ENCODE measurements at regions not wholly inside any gene's neighbourhood (a gene's known extent, or its start where the extent isn't known, plus 50 kb on each side); places are given as distances from the start of the nearest gene placed in this dataset.
"Not testable (repeated sequence)": the region's sequence is repeated elsewhere in the genome, so short reads cannot be mapped to it uniquely, and the experiment has no call there.

GRCh38 chr16:29578898-29579297, 72.7 kb upstream of the NPIPB12 start:
- DNase-seq (ENCODE audit: low read depth) = not testable (repeated sequence)

GRCh38 chr16:29581764-29582163, 75.6 kb upstream of the NPIPB12 start:
- not testable (repeated sequence) for DNase-seq (ENCODE audit: low read depth)

DNA sequence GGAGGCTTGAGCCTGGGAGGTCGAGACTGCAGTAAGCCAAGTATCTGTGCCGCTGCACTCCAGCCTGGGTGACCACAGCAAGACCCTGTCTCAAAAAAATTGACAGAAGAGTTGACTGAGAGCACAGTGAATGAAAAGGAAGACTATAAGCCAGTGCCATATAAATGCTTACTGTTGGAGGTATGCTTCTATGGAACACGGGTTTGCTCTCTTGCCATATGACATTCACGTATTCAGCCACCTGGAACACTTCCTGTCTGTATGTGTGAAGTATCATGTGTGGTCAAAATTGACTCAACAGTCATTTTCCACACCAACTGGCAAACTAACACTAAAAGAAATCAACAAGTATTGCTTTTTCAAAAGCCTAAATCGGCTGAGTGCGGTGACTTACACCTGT, 71.1 kb upstream of the SPN start:
- not testable (repeated sequence) for DNase-seq (ENCODE audit: low read depth)

DNA sequence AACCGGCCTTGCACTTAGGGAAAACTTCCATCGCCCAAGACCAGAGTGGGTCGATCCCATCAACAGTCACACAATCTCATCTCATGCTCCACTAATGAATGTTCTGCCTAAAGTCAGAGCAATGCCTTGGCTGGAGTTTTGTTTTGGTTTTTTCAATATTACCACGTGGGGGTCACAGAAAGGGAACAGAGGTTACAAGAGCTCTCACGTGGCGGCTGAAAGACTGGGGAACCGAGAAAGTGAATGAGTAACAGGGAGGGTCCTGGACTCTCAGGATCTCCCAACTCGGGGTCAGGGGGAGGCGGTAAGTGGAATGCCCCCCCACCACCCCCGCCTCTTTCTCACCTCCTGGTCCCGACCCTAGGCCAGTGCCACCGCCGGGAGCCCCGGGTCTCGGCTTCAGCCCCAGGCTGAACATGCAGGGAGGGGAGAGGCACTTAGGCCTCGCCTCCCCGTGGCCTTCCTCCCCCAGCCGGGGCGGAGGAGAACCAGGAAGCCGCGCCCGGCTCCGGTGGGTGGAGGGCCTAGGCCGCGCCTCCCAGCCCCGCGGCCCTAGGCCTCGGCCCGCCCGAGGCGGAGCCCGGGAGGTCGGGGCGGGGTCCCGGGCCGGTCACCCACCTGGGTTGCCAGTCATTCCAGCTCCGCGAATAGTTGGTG, 68.7 kb upstream of the SPN start:
- peak; percentile 42 for DNase-seq (ENCODE audit: low read depth)

- DNase-seq (ENCODE audit: low read depth) = peak; percentile 87
These were observed 67.9 kb upstream of the SPN start for GRCh38 chr16:29594926-29595838.

- DNase-seq (ENCODE audit: low read depth) = not testable (repeated sequence)
These were observed 66.0 kb upstream of the SPN start for GRCh38 chr16:29597030-29597429.

DNA sequence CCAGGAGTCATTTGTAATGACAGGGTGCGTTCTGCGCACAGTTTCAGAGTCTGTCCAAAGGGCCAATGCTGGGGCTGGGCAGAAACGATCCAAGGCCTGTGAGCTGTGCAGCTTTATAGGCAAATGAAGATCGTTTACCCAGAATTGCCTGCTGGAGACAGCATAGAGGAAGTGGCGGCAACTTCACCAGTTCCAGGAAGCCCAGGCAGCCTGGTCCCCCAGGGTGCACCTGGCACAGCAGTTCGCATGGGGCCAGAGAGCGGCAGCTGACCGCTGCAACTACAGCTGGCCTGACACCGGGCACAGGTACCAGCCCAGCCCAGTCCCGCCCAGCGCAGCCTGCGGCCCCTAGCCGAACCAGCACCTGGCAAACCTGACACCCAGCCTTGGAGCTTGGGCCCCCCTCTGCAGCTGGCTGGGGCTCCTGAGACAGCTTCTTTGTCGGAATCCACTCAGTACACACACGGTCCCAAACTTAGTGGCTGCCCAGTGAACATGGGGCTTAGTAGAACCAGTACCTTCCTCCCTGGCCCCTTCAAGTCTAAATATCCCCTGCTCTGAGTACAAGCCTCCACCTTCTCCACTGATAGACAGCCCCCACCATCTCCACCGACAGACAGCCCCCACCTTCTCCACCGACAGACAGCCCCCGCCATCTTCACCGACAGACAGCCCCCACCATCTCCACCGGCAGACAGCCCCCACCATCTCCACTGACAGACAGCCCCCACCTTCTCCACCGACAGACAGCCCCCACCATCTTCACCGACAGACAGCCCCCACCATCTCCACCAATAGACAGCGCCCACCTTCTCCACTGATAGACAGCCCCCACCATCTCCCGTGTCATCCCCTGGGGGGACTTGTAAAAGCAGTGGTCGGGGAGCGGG, 62.7 kb upstream of the SPN start:
- peak; percentile 24 for DNase-seq (ENCODE audit: low read depth)

- not testable (repeated sequence) for DNase-seq (ENCODE audit: low read depth)
These were observed 60.8 kb upstream of the SPN start for GRCh38 chr16:29602247-29602625.

GRCh38 chr16:29602683-29603088, 60.4 kb upstream of the SPN start:
- not testable (repeated sequence) for DNase-seq (ENCODE audit: low read depth)

- DNase-seq (ENCODE audit: low read depth) = not testable (repeated sequence)
These were observed 58.2 kb upstream of the SPN start for GRCh38 chr16:29604631-29605549.

DNA sequence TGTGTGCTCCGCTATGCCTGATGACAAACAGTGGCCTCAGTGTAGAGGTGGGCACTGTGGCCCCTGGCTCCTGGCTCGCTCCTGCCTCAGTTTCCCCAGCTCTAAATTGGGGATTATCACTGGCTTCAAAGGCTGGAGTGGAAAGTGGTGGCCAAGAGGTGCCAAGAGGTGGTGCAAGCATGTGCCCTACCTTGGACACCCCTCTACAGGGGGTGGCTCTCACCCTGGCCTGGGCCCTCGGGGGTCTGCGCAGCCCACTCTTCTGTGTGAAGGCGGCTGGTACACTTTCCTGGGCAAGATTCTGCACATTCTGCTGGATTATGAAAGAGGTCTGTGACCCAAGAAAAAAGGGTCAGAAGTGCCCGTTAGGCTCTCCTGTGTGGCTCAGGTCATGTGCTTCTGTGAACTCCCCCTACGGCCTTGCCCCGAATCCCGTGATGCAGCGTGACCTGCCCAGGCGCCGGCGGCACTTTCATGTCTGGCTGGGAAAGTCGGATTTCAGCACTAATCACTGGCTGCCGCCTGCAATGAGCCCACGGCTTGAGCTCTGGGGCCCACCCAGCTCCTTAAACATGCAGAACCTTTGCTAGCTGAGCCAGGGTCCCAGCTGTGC, 57.3 kb upstream of the SPN start:
- not testable (repeated sequence) for DNase-seq (ENCODE audit: low read depth)

- not testable (repeated sequence) for DNase-seq (ENCODE audit: low read depth)
These were observed 56.2 kb upstream of the SPN start for GRCh38 chr16:29606669-29607427.

- not testable (repeated sequence) for DNase-seq (ENCODE audit: low read depth)
These were observed 55.6 kb upstream of the SPN start for GRCh38 chr16:29607428-29607823.

DNA sequence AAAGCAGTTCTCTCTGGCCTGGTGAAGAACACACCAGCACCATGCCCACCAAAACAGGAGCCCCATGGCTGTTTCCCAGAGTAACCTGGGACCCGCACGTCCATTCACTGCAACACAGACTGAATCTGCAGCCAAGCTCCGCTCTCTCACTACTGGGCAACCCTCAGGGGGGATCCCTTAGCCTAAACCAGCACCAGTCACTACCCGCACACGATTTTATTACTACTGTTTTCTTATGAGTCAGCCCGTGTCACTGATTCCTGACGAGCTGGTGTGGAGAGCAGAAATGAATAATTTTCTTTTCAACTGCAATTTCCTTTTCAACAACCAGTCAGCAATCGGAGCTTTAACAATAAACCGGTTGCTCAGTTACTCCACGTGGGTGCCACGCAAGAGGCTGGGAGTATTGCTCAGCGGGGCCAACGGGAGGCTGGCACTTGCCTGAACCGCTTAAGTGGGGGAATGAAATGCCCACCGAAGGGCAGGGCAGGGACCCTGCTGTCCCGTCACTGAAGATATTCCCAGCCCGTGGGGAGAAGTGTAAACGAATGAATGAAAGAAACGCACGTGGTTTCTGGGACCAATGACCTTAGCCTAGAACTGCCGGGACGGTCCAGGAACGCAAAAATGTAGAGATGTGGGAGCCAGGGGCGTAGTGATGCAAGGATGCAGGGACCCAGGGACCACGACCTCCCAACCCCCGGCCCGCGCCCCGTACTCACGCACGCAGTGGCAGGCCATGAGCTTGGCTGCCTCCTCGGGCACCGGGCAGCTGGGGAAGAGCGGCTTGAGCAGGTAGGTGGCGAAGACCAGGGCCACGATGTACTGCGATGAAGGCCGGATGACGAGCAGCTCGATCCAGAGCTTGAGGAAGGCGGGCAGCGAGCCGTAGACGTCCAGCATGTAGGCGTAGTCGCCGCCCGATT, 50.4 kb upstream of the SPN start:
- not testable (repeated sequence) for DNase-seq (ENCODE audit: low read depth)
